ENCODE measurements at regions not wholly inside any gene's neighbourhood (a gene's known extent, or its start where the extent isn't known, plus 50 kb on each side); places are given as distances from the start of the nearest gene placed in this dataset.

GRCh38 chr19:31952693-31953092 lies 392.7 kb upstream of the ZNF507 start:
- WGBS, 2 experiments (ENCODE audit: extremely low coverage in 2 of 2, insufficient read length in 1 of 2), result no CpG with 5 or more reads among the region's 1 CpG
- Histone ChIP-seq H3K23ac (ENCODE audit: low read depth, low read length) (no peak overlapping the region), H3K9me1 (ENCODE audit: insufficient read depth, low read length) (no peaks in the 10 kb centered on the region), H3K4me2 (ENCODE audit: low read depth, low read length) (no peak overlapping the region), H2BK120ac (ENCODE audit: low read depth, low read length) (no peak overlapping the region), H3K27me3 (ENCODE audit: control insufficient read depth, insufficient read depth, low read length) (no peaks in the 10 kb centered on the region), H2AK5ac (ENCODE audit: low read depth, low read length) (no peak overlapping the region), H4K8ac (ENCODE audit: low read depth in 2 of 2, low read length in 2 of 2) (no peak overlapping the region), H3K4ac (ENCODE audit: low read depth, low read length) (no peak overlapping the region), H2AK9ac (replicated peaks; ENCODE audit: low read depth, low read length, poor library complexity) (no peak overlapping the region), H2AFZ (replicated peaks; ENCODE audit: low read length, poor library complexity) (no peak overlapping the region), H3K14ac (replicated peaks; ENCODE audit: low read depth, low read length) (no peak overlapping the region), H3K4me3 (ENCODE audit: insufficient read depth, low read depth, low read length) (no peak overlapping the region), H4K5ac (ENCODE audit: low read depth, low read length) (no peak overlapping the region), H3K56ac (ENCODE audit: extremely low read depth, insufficient read depth, low read length) (no peak overlapping the region), H3K79me1 (ENCODE audit: low read depth in 1 of 2, low read length in 2 of 2) (no peaks in the 10 kb centered on the region), H3K27ac (ENCODE audit: insufficient read depth, low read length) (no peak overlapping the region), H2BK5ac (ENCODE audit: low read depth, low read length, poor library complexity, severe bottlenecking) (no peak overlapping the region), H4K20me1 (ENCODE audit: insufficient read depth, low read length) (no peaks in the 10 kb centered on the region), H2BK20ac (ENCODE audit: low read depth, low read length) (no peak overlapping the region), H2BK15ac (ENCODE audit: low read depth, low read length) (no peak overlapping the region), H3K36me3 (ENCODE audit: control insufficient read depth, insufficient read depth, low read length) (no peaks in the 10 kb centered on the region), H4K91ac (ENCODE audit: insufficient read depth, low read depth, low read length) (no peak overlapping the region), H3K4me1 (ENCODE audit: control insufficient read depth, insufficient read depth, low read length) (no peaks in the 10 kb centered on the region), H3K18ac (ENCODE audit: low read depth, low read length) (no peak overlapping the region), H3K9ac (ENCODE audit: low read depth, low read length) (no peak overlapping the region), H3K9me3 (ENCODE audit: control insufficient read depth, insufficient read depth, low read length) (peaks cover 14% of the 10 kb centered on the region)
- dilution Hi-C loops (cut with HindIII; ENCODE audit: low sequenced_read_pairs, unreplicated experiment) (no loop called here), intact Hi-C loops (cut with micrococcal nuclease) (no loop called here), in situ Hi-C loops (cut with MboI; ENCODE audit: low sequenced_read_pairs) (no loop called here)
- DNase-seq (no peak), ATAC-seq (ENCODE audit: low read depth) (no peak)
- no TSS peak for BruUV-seq (replicated peaks)
- TF ChIP-seq POLR2A (IDR thresholded peaks at IDR 0.05; ENCODE audit: low read depth, low read length), result no peak
- no peak for TF ChIP-seq FOS (IDR thresholded peaks at IDR 0.05; ENCODE audit: low read depth, low read length)
- no peak for TF ChIP-seq NFE2L2 (IDR thresholded peaks at IDR 0.05; ENCODE audit: low read depth, low read length)
- TF ChIP-seq CEBPB (IDR thresholded peaks at IDR 0.05; ENCODE audit: low read depth, low read length), result no peak
- TF ChIP-seq RFX5 (IDR thresholded peaks at IDR 0.05; ENCODE audit: low read depth, low read length), result no peak
- no peak for TF ChIP-seq MAFK (IDR thresholded peaks at IDR 0.05; ENCODE audit: low read depth, low read length)
- TF ChIP-seq CHD1 (IDR thresholded peaks at IDR 0.05; ENCODE audit: low read depth, low read length), result no peak
- no peak for TF ChIP-seq RAD21 (IDR thresholded peaks at IDR 0.05; ENCODE audit: low read length)
- TF ChIP-seq USF2 (IDR thresholded peaks at IDR 0.05; ENCODE audit: low read depth, low read length), result no peak
- no peak for TF ChIP-seq MAZ (IDR thresholded peaks at IDR 0.05; ENCODE audit: borderline replicate concordance, low read depth, low read length)
- no peak for TF ChIP-seq RCOR1 (IDR thresholded peaks at IDR 0.05; ENCODE audit: insufficient replicate concordance, low read length)
- no peak for TF ChIP-seq SMC3 (IDR thresholded peaks at IDR 0.05; ENCODE audit: low read depth, low read length)
- TF ChIP-seq BHLHE40 (IDR thresholded peaks at IDR 0.05; ENCODE audit: low read depth, low read length), result no peak
- TF ChIP-seq CTCF (conservative IDR thresholded peaks at IDR 0.05; ENCODE audit: low read depth, low read length), result no peak
- ChIA-PET CTCF (no interaction called here), POLR2A (ENCODE audit: unreplicated experiment) (no interaction called here)

Data from IMR-90 (cell line).